Erythroblast (primary cell): ENCODE measurements at regions not wholly inside any gene's neighbourhood (a gene's known extent, or its start where the extent isn't known, plus 50 kb on each side); places are given as distances from the start of the nearest gene placed in this dataset.

ENCODE experiments used
- GATA1 ChIP-seq: IDR thresholded peaks from 2 replicates; pipeline ENCODE4 v1.6.1; 2011; ENCODE audit warnings: low read depth, mild to moderate bottlenecking, control low read depth, low read length, moderate library complexity
- POLR2A ChIP-seq: IDR thresholded peaks from 2 replicates; pipeline ENCODE4 v1.6.1; 2011; ENCODE audit warnings: mild to moderate bottlenecking, low read length

DNA sequence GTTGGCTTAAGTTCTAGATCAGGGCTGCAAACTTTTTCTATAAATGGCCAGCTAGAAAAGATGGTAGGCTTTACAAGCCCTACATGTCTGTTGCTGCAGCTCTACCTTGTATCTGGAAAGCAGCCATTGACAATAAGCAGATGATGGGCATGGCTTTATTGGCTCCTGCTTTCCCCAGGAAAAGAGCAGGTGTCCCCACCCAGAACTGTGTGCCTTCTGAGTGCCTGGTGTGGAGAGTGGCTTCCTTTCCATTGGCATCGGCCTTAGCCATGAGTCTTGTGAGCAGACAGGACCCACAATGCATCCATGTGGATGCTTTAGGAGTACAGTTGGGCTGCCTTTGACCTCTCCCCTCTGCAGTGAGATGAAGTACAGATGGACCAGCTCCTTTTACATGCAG, 120.2 kb downstream of the CD8B2 start:
- TF ChIP-seq POLR2A (no peak), GATA1 (no peak)
